Activated naive CD4-positive, alpha-beta T cell treated with anti-CD3 and anti-CD28 coated beads, Interleukin-2, amount 50 U/mL, for 72 hours (primary cell): ENCODE measurements at regions not wholly inside any gene's neighbourhood (a gene's known extent, or its start where the extent isn't known, plus 50 kb on each side); places are given as distances from the start of the nearest gene placed in this dataset.
"Not testable (repeated sequence)": the region's sequence is repeated elsewhere in the genome, so short reads cannot be mapped to it uniquely, and the experiment has no call there.

ENCODE experiments used
- ATAC-seq, 2 donors: fragments of 150-1000 bp; cut with Tn5 transposase; 2 replicates each; pipeline ENCODE4 v1.10.0; 2021; ENCODE audit warnings: mild to moderate bottlenecking in 2 of 2, moderate library complexity in 2 of 2
- DNase-seq, 2 donors: peaks; one replicate each; pipeline ENCODE4 v3.0.0; 2021 to 2022; ENCODE audit warnings: low spot score in 2 of 2
- H3K27ac Mint-ChIP-seq, 2 donors: one replicate each; pipeline ENCODE4 v1.8.0; 2022; ENCODE audit warnings: mild to moderate bottlenecking in 2 of 2, mixed read lengths in 2 of 2
- H3K36me3 Mint-ChIP-seq, 2 donors: one replicate each; pipeline ENCODE4 v1.8.0; 2022; ENCODE audit warnings: mixed read lengths in 2 of 2
- H3K9me3 Mint-ChIP-seq, 2 donors: one replicate each; pipeline ENCODE4 v1.8.0; 2022; ENCODE audit warnings: mixed read lengths in 2 of 2

DNA sequence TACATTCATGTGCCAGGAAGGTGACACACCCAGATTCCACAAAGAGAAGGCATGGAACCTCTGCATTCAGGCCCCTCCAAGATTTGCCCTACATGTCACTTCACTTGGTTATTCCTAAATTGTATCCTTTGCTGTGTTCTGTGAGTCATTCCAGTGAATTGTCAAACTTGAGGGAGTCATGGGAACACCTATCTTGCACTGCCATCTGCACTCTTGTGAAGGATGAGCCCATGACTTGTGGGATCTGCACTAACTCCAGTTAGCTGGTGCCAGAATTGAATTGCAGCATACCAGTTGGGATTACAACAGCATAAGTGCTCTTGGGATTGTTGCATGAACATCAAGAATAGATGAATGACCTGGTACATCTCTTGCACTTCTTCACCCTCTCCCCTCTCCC lies 1288.0 kb upstream of the ZEB2 start:
- H3K9me3 Mint-ChIP-seq, result no peaks in the 10 kb centered on the region
- no peaks in the 10 kb centered on the region for H3K36me3 Mint-ChIP-seq
- ATAC-seq, result no peak
- DNase-seq, result no peak
- no peak overlapping the region for H3K27ac Mint-ChIP-seq

DNA sequence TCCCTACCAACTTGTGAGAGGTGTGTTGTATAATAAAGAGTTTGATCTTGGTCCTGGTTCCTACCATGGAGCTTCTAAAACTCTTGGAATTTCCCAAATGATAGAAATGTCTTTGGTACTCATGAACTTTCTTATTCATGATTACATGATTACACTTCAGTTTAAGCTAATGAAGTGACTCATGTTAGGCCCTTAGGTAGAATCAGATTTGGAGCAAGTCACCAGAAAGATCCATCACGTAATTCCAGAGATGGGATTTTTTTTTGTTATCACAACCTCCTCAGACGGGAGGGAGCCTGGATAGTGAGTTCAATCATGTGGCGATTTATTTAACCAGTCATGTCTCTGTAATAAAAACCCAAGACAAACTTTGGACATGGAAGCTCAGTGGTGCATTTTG lies 1287.6 kb upstream of the ZEB2 start:
- H3K9me3 Mint-ChIP-seq, result no peaks in the 10 kb centered on the region
- H3K27ac Mint-ChIP-seq, result no peak overlapping the region
- no peak for DNase-seq
- ATAC-seq, result no peak
- no peaks in the 10 kb centered on the region for H3K36me3 Mint-ChIP-seq

DNA sequence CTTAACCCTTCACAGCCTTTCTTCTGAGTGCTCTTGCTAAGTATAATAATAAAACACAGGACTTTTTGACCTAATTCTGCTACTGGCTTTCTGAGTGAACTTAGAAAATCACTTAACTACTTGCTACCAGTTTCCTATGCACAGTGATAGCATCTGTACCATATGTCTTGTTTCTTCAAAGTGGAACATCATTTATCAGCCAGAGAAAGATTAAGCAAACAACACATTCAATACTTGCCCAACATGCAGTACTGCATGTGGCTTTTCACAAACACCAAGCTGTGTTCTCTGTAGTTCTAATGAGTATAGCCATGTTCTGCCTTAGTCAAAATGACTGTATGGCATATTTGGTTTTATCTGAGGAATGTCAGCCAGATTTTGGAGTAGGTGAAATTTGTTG lies 1286.6 kb upstream of the ZEB2 start:
- Mint-ChIP-seq H3K27ac (no peak overlapping the region), H3K9me3 (no peaks in the 10 kb centered on the region), H3K36me3 (no peaks in the 10 kb centered on the region)
- DNase-seq (no peak), ATAC-seq (no peak)

DNA sequence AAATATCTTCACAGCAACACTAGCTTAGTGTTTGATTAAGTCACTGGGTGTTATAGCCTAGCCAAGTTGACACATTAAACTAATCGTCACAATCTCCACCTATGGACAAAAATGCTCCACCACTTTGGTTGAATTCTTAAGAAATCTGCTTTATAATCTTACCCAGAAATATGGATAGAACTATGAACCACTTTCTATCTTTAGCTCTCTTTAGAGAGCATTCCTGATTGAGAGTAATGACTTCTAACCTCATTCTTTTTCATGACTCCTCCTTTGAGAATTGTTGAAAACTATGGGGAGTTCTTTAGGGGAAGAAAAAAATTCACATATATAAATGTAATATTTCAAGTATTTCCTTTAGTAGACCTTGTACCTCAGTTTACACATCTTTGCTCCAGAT lies 1282.2 kb upstream of the ZEB2 start:
- Mint-ChIP-seq H3K9me3 (no peaks in the 10 kb centered on the region), H3K36me3 (no peaks in the 10 kb centered on the region), H3K27ac (no peak overlapping the region)
- DNase-seq (no peak), ATAC-seq (no peak)

DNA sequence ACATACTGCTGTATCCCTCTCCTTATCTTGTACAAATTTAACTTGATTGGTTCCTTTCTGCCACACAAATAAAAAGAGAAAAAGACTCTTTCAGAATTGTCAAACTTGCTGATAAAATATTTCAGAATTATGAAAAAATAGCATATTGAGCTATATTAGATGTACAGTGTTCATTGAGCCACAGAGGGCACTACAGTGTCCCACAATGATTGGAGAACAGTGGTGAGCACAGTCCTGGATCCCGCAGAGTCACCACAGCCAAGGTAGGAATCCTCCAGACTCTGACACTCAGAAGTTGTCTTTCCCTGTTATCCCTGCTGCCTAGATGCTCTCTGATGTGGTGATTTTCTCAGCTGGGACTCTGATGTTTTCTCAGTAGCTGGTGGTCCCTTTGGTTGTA lies 1281.3 kb upstream of the ZEB2 start:
- H3K27ac Mint-ChIP-seq, result no peak overlapping the region
- ATAC-seq (no peak), DNase-seq (no peak)
- H3K36me3 Mint-ChIP-seq, result no peaks in the 10 kb centered on the region
- peaks cover 0 to 4% of the 10 kb centered on the region in 2 donors for H3K9me3 Mint-ChIP-seq

DNA sequence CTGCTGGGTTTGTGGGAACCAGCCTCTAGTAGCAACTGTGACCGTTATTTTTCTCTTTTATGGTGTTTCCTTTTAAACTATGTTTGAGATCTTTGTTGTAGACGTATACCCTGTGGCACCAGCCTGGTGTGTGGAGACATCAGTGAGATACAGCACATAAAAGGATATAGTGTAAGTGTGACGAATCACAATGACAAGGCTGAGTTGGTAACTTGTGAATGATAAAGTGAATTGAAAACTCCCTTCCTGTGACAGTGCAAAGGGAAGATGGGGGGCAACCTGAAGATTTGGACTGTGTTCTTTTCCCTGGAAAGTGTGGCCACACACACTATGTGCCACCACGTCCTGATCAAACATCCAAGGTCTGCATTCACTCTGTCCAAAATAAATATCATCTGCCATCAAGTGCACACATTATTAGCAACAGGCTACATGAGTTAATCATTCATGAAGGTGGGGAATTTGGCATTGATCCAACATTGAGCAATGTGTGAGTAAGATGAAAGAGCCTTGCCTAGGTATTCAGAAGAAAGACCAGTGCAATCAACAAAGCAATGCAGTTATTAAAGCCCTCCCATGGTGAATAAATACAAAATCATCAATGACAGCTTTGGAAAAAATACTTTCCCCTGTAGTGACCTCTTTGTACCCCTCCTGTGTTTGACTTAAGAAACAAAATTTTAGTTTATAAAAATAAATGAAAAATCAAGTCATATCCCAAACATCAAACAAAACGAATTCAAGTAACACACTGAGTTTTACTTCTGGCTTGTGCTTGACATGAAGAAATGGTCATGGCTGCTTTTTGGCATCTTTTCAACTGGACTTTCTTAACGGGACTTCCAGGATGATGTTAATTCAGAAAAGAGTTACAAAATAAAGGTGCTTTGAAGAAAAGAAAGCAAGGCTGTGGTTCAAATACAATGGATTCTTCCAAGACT lies 1280.5 kb upstream of the ZEB2 start:
- ATAC-seq (no peak), DNase-seq (no peak)
- Mint-ChIP-seq H3K27ac (no peak overlapping the region), H3K9me3 (peaks cover 0 to 4% of the 10 kb centered on the region in 2 donors), H3K36me3 (no peaks in the 10 kb centered on the region)

DNA sequence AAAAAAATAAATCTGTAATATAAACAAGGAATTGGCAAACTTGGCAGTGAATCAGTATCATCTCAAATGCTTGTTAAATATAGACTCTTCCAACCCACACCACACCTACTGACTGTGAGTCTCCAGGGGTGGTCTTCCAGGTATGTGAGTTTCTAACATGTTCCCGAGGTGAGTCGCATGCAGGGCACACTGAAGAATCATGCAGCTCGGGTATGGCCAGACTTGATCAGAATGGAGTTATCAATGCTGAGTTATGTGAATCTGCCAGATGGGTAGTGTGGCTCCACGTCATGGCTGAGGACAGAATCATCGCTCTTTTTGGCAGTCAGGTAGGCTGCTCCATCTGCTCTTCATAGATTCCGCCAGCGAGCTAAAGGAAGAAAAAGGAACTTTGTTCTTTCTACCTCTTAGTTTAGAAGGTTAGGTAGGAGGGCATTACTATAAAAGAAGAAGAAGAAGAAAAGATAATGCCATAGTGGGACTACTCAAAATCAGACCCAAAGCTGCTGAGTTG lies 1279.7 kb upstream of the ZEB2 start:
- Mint-ChIP-seq H3K9me3 (peaks cover 0 to 7% of the 10 kb centered on the region in 2 donors), H3K36me3 (no peaks in the 10 kb centered on the region), H3K27ac (no peak overlapping the region)
- DNase-seq (no peak), ATAC-seq (no peak)

DNA sequence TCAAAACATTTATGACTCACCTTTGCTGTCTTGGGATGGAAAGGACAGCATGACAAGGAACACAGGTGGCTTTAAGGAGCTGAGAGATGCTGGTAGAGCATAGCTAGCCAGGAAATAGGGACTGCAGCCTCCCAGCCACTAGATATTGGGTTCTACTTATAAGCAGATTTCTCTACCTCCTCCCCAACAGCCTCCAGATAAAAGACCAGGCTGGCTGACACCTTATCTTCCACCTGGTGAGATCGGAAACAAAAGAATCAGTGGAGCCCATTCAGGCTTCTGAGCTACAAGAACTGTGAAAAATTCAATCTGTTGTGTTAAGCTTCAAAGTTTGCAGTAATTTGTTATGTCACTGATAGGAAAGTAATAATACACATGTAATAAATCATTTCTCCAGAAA lies 1278.5 kb upstream of the ZEB2 start:
- ATAC-seq (no peak), DNase-seq (no peak)
- Mint-ChIP-seq H3K9me3 (peaks cover 0 to 8% of the 10 kb centered on the region in 2 donors), H3K36me3 (no peaks in the 10 kb centered on the region), H3K27ac (no peak overlapping the region)

DNA sequence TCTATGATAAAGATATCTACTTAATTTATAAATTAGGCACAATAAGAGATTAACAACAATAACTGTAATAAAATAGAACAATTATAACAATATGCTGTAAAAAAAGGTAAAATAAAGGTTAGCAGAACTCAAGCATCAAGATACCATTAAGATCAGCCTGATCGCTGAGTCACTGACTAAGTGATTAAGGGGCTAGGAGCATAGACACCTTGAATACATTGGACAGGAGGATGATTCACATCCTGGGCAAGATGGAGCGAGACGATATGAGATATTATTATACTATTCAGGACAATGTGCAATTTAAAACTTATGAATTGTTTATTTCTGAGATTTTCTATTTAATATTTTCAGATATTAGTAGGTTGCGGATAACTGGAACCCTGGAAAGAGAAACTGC lies 1277.8 kb upstream of the ZEB2 start:
- Mint-ChIP-seq H3K36me3 (no peaks in the 10 kb centered on the region), H3K27ac (no peak overlapping the region), H3K9me3 (peaks cover 5 to 8% of the 10 kb centered on the region in 2 donors)
- DNase-seq (no peak), ATAC-seq (no peak)

DNA sequence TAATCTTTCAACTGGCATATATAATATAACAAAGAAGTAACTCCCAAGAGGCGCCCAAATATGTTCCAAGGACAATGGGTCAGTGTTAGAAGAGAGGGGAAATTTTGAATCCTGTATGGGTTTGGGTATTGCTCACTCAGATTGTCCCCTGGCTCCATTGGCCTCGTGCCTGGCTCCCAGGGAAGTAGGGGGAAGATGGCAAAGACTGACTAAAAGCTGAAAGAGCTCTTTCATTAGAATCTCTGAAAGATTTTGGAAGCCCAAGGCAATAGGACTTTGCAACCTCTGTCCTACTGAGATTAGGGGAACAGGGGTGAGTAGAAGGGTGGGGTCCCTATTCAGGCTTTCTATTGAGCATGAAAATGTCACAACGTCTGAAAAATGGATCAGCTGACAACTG lies 1272.8 kb upstream of the ZEB2 start:
- no peaks in the 10 kb centered on the region for H3K36me3 Mint-ChIP-seq
- no peak for DNase-seq
- H3K9me3 Mint-ChIP-seq, result peaks cover 7 to 12% of the 10 kb centered on the region in 2 donors
- ATAC-seq, result no peak
- no peak overlapping the region for H3K27ac Mint-ChIP-seq

DNA sequence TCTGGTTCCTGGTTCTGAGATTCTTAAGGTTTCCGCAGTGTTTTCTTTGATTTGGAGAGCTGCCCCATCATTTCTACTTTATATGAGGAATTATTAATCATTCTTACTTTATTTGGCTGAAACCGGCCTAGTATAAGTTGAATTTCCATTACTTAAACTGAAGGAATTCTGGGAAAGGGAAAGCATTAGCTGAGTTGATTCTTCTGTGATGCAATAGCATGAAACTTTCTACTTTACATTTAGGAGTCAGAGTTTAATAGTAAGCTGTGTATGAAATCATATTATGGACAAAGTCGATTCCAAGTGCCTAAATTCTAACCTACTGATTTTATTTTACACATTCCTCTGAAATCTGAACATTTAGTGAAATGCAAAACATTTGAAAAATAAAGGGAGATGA lies 1269.7 kb upstream of the ZEB2 start:
- Mint-ChIP-seq H3K36me3 (peaks cover 0 to 10% of the 10 kb centered on the region in 2 donors), H3K27ac (no peak overlapping the region), H3K9me3 (peaks cover 14% of the 10 kb centered on the region in 2 donors)
- no peak for ATAC-seq
- no peak for DNase-seq

DNA sequence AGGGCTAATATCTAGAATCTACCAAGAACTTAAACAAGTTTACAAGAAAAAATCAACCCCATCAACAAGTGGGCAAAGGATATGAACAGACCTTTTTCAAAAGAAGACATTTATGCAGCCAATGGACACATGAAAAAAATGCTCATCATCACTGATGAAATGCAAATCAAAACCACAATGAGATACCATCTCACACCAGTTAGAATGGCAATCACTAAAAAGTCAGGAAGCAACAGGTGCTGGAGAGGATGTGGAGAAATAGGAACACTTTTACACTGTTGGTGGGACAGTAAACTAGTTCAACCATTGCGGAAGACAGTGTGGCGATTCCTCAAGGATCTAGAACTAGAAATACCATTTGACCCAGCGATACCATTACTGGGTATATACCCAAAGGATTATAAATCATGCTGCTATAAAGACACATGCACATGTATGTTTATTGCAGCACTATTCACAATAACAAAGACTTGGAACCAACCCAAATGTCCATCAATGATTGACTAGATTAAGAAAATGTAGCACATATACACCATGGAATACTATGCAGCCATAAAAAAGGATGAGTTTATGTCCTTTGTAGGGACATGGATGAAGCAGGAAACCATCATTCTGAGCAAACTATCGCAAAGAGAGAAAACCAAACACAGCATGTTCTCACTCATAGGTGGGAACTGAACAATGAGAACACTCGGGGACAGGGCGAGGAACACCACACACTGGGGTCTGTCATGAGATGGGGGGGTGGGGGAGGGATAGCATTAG lies 1267.9 kb upstream of the ZEB2 start:
- DNase-seq, ATAC-seq, H3K27ac Mint-ChIP-seq: not testable (repeated sequence)
- H3K36me3 Mint-ChIP-seq, result peaks cover 0 to 20% of the 10 kb centered on the region in 2 donors
- H3K9me3 Mint-ChIP-seq, result peaks cover 14 to 22% of the 10 kb centered on the region in 2 donors

DNA sequence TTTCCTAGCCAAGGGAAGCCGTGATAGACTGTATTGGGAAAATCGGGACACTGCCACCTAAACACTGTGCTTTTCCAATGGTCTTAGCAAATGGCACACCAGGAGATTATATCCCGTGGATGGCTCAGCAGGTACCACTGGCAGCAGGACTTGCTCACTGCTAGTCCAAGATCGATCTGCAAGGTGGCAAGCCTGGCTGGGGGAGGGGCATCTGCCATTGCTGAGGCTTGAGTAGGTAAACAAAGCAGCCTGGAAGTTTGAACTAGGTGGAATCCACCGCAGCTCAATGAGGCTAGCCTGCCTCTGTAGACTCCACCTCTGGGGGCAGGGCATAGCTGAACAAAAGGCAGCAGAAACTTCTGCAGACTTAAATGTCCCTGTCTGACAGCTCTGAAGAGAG lies 1262.7 kb upstream of the ZEB2 start:
- not testable (repeated sequence) for H3K27ac Mint-ChIP-seq, DNase-seq, ATAC-seq
- Mint-ChIP-seq H3K36me3 (peaks cover 0 to 20% of the 10 kb centered on the region in 2 donors), H3K9me3 (peaks cover 17 to 18% of the 10 kb centered on the region in 2 donors)

DNA sequence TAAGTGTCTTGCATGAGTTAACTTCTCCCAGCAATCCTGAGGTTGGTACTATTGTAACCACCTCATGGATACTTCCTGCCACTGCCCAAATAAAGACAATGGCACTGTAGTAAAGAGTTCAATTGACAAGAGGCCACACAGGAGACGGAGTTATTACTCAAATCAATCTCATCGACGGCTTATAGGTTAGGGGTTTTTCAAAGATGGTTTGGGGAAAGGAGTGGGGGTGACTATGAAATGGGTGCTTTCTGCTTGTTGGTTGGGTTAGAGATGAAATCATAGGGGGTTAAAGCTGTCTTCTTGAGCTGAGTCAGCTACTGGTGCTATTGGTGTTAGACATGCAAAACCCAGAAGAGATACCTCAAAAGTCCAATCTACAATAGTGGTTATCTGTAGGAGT lies 1258.0 kb upstream of the ZEB2 start:
- DNase-seq, result no peak
- no peak for ATAC-seq
- Mint-ChIP-seq H3K36me3 (peaks cover 0 to 2% of the 10 kb centered on the region in 2 donors), H3K27ac (no peak overlapping the region), H3K9me3 (peaks cover 0 to 7% of the 10 kb centered on the region in 2 donors)

DNA sequence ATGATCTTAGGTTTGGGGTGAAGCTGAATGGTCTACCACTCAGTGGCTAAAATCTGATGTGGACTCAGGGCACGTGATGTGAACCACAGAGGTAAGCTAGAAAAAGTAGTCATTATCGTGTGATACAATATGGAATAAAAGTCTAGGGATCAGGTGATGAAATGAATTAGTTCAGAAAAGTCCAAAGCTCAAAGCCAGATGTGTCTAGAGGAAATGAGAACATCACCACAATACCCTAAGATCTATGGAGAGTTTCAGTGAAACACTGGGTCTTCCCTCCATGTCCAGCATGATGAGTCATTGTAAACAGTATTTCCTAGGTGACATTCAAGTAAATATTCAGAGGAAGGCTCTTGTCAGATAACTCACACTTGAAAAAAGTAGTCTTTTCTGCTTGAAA lies 1257.4 kb upstream of the ZEB2 start:
- ATAC-seq, result no peak

DNA sequence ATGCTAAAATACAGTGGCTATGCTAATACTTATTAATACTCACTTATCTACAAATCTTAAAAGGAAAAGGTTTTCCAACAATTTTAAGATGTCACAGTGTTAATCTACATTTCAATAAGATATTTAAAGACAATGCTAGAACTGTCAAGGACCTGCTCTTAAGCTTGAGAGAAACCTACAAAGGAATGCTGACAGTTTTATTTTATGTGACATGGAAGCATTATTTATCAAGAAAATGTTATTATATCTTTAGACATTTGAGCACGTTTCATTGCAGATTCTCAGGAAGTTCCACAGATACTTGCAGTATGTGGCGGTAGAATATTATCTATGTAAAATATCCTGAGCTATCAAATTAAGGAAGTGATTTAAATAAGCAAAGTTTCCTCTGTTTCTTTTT lies 1255.7 kb upstream of the ZEB2 start:
- peaks cover 7 to 12% of the 10 kb centered on the region in 2 donors for H3K9me3 Mint-ChIP-seq
- H3K27ac Mint-ChIP-seq, result no peak overlapping the region
- DNase-seq, result no peak
- no peaks in the 10 kb centered on the region for H3K36me3 Mint-ChIP-seq
- ATAC-seq, result no peak

More for the DNA sequence above, 1257.4 kb upstream of the ZEB2 start:
- Mint-ChIP-seq H3K36me3 (no peaks in the 10 kb centered on the region), H3K9me3 (peaks cover under 1 to 8% of the 10 kb centered on the region in 2 donors), H3K27ac (no peak overlapping the region)
- no peak for DNase-seq

DNA sequence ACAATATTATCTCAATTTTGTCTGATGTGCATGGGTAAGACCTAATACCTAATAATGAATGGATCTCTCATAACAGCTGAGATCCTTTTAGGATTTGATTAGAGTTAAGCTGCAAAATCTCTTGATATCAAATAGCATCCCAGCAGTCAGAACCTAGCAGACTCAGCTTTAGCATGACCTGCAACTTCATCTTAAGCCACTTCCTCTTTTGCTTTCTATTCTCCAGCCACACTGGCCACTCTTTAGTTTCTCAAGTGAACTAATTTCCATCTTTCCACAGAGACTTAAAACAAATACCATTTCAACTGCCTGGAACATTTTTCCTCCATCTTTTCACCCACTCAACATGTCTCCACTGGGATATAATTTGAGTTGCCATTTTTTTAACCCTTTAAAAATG lies 1251.6 kb upstream of the ZEB2 start:
- no peaks in the 10 kb centered on the region for H3K36me3 Mint-ChIP-seq
- ATAC-seq (no peak), DNase-seq (no peak)
- no peak overlapping the region for H3K27ac Mint-ChIP-seq
- H3K9me3 Mint-ChIP-seq, result peaks cover 5 to 7% of the 10 kb centered on the region in 2 donors
